NCI-H2196 treated with DMSO at 0.1 percent for 48 hours (cell line): ENCODE measurements at regions not wholly inside any gene's neighbourhood (a gene's known extent, or its start where the extent isn't known, plus 50 kb on each side); places are given as distances from the start of the nearest gene placed in this dataset.

Experiments used
- DNase-seq: peaks from one replicate; lab custom pipeline; 2025; ENCODE audit not compliant: unreplicated experiment; lab: John Stamatoyannopoulos, UW

DNA sequence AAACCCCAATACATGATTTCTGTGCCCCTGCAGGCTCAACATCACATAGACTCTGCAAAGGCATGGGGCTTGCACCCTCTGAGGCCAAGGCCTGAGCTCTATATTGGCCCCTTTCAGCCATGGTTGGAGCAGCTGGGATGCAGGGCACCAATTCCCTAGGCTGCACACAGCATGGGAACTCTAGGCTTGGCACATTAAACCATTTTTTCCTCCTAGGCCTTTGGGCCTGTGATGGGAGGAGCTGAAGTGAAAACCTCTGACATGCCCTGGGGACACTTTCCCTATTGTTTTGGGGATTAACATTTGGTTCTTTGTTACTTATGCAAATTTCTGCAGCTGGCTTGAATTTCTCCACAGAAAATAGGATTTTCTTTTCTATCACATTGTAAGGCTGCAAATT is 1629.5 kb downstream of the OTOL1 start:
- DNase-seq: no peak
